Ascending aorta (tissue), 2 donors: ENCODE measurements at regions not wholly inside any gene's neighbourhood (a gene's known extent, or its start where the extent isn't known, plus 50 kb on each side); places are given as distances from the start of the nearest gene placed in this dataset.

Experiments
- DNase-seq, 2 donors: peaks; one replicate each; pipeline ENCODE4 v3.0.0-alpha.2; 2019; ENCODE audit warnings: low spot score in 2 of 2
- H3K27ac ChIP-seq, 2 donors: fragments of 200-600 bp; sonication (generic); one replicate each; pipeline ENCODE4 v1.5.1; 2016 to 2017; ENCODE audit warnings: mild to moderate bottlenecking in 1 of 2
- H3K27me3 ChIP-seq: fragments of 200-600 bp; sonication (generic); one replicate; pipeline ENCODE4 v1.5.1; 2017
- H3K36me3 ChIP-seq, 2 donors: fragments of 200-600 bp; sonication (generic); one replicate each; pipeline ENCODE4 v1.5.1; 2016
- H3K4me1 ChIP-seq, 2 donors: fragments of 200-600 bp; sonication (generic); one replicate each; pipeline ENCODE4 v1.5.1; 2016 to 2017; ENCODE audit warnings: mild to moderate bottlenecking in 1 of 2
- H3K4me3 ChIP-seq, 2 donors: fragments of 200-600 bp; sonication (generic); one replicate each; pipeline ENCODE4 v1.5.1; 2016 to 2017; ENCODE audit warnings: mild to moderate bottlenecking in 1 of 2
- H3K9me3 ChIP-seq, 2 donors: fragments of 200-600 bp; sonication (generic); one replicate each; pipeline ENCODE4 v1.5.1; 2016
- intact Hi-C: fragments of 100-400 bp; cut with DNase I; formaldehyde crosslinking; loops from one replicate; pipeline ENCODE4 v1.15.1; 2023
- TF ChIP-seq, protein P1 (sequence below), 3 experiments: fragments of 200-600 bp in 2 of 3; fragments of 450-650 bp in 1 of 3; sonication (generic) in 2 of 3; IDR thresholded peaks; one replicate each; pipeline ENCODE4 v1.5.1; 2016 to 2019; ENCODE audit warnings: antibody characterized with exemption in 3 of 3, mild to moderate bottlenecking in 1 of 3, moderate library complexity in 1 of 3

DNA sequence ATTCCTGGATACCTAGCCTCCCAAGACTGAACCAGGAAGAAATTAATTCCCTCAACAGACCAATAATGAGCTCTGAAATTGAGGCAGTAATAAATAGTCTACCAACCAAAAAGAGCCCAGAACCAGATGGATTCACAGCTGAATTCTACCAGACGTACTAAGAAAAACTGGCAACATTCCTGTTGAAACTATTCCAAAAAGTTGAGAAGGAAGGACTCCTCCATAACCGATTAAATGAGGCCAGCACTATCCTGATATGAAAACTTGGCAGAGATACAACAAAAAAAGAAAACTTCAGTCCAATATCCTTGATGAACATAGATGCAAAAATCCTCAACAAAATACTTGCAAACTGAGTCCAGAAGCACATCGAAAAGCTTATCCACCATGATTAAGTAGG is 392.5 kb upstream of the GRAMD2B start:
- no peak for DNase-seq
- no peak overlapping the region for H3K27ac ChIP-seq
- H3K4me3 ChIP-seq: no peak overlapping the region
- H3K4me1 ChIP-seq: no peaks in the 10 kb centered on the region
- peaks cover 3 to 8% of the 10 kb centered on the region in 2 donors for H3K9me3 ChIP-seq
- H3K27me3 ChIP-seq: no peaks in the 10 kb centered on the region
- no peaks in the 10 kb centered on the region for H3K36me3 ChIP-seq
- intact Hi-C loops: no loop called here
- TF ChIP-seq, protein P1, sequence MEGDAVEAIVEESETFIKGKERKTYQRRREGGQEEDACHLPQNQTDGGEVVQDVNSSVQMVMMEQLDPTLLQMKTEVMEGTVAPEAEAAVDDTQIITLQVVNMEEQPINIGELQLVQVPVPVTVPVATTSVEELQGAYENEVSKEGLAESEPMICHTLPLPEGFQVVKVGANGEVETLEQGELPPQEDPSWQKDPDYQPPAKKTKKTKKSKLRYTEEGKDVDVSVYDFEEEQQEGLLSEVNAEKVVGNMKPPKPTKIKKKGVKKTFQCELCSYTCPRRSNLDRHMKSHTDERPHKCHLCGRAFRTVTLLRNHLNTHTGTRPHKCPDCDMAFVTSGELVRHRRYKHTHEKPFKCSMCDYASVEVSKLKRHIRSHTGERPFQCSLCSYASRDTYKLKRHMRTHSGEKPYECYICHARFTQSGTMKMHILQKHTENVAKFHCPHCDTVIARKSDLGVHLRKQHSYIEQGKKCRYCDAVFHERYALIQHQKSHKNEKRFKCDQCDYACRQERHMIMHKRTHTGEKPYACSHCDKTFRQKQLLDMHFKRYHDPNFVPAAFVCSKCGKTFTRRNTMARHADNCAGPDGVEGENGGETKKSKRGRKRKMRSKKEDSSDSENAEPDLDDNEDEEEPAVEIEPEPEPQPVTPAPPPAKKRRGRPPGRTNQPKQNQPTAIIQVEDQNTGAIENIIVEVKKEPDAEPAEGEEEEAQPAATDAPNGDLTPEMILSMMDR (IDR thresholded peaks at IDR 0.05): no peak

DNA sequence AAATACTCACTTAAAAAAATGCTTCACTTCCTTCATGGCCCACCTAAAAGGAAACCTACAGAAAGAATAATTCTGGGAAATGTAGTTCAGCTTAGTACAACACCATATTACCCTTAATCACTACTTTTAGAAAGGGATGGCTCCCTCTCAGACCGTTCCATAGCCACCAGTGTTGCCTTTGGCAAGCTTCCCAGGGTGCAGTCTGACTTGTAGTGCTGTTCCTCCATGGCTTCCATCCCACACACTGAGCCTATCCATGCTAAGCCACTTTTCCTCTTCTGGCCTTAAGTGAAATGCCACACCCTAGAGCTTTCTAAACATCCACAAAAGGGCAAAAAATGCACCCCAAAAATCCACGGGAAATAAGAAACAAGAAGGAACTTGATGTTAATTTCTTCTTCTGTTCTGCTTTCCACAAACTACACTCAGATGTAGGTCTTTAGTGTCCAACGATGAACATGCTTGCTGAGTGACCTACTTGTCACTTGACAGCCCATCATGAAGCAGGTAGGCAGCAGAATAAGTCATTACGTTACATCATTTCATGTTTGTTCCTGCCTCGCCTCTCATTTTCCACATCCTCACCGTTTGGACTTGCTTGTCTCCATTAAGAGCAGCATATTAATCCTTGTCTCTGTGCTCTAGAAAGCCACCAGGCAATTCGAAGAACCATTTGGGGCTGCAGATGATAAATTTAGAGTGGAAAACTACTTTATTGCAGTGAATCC is 391.1 kb upstream of the GRAMD2B start:
- H3K36me3 ChIP-seq: no peaks in the 10 kb centered on the region
- no peak overlapping the region for H3K4me3 ChIP-seq
- H3K9me3 ChIP-seq: peaks cover 3 to 8% of the 10 kb centered on the region in 2 donors
- H3K27me3 ChIP-seq: no peaks in the 10 kb centered on the region
- intact Hi-C loops: no loop called here
- no peak overlapping the region for H3K27ac ChIP-seq
- no peak for DNase-seq
- no peaks in the 10 kb centered on the region for H3K4me1 ChIP-seq
- TF ChIP-seq, protein P1 (IDR thresholded peaks at IDR 0.05): no peak

DNA sequence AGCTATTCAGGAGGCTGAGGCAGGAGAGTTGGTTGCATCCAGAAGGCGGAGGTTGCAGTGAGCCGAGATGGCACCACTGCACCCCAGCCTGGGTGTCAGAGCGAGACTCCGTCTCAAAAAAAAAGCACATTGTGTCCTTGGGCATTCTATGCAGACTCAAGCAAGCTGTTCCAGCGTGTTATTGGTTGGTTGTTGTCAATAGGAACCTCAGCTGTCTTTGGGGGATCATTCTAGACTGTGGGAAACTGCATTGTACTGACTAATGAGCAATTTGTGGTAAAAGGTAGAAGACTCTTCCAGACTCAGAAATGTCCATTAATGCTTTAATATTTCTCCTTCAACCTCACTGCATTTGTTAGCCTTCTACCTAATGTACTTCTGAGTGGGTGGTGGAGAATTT is 379.5 kb upstream of the GRAMD2B start:
- H3K27me3 ChIP-seq: no peaks in the 10 kb centered on the region
- no peaks in the 10 kb centered on the region for H3K9me3 ChIP-seq
- no peaks in the 10 kb centered on the region for H3K4me1 ChIP-seq
- no peak overlapping the region for H3K4me3 ChIP-seq
- intact Hi-C loops: no loop called here
- TF ChIP-seq, protein P1 (IDR thresholded peaks at IDR 0.05): no peak
- no peak for DNase-seq
- H3K36me3 ChIP-seq: no peaks in the 10 kb centered on the region
- no peak overlapping the region for H3K27ac ChIP-seq

DNA sequence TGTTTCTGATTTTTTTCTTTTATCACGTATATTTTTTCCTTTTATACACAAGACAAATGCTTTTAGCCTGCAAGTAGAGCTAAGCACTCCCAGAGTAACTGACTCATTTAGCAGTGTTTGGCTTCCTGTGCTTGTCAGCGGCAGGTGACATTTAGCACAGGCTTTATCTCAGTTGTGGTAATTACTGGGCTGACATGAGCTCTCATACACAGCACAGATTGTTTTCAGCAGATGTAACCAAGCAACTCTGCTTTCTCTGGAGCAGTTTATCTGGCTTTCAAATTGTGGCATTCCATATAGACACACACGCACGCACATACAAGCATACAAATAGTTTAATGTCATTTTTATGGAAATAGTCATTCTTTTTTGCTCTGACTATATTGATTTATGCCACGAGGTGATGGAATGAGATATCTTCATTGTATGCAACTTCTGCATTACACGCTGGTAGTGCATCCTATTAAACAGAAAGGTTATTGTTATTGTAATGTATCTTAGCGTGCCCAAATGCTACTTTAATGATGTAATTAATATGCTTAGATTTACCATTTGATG is 379.0 kb upstream of the GRAMD2B start:
- intact Hi-C loops: no loop called here
- Histone ChIP-seq H3K36me3 (no peaks in the 10 kb centered on the region), H3K27ac (no peak overlapping the region), H3K4me3 (no peak overlapping the region), H3K9me3 (no peaks in the 10 kb centered on the region), H3K4me1 (no peaks in the 10 kb centered on the region), H3K27me3 (no peaks in the 10 kb centered on the region)
- DNase-seq: no peak
- TF ChIP-seq, protein P1 (IDR thresholded peaks at IDR 0.05): no peak

DNA sequence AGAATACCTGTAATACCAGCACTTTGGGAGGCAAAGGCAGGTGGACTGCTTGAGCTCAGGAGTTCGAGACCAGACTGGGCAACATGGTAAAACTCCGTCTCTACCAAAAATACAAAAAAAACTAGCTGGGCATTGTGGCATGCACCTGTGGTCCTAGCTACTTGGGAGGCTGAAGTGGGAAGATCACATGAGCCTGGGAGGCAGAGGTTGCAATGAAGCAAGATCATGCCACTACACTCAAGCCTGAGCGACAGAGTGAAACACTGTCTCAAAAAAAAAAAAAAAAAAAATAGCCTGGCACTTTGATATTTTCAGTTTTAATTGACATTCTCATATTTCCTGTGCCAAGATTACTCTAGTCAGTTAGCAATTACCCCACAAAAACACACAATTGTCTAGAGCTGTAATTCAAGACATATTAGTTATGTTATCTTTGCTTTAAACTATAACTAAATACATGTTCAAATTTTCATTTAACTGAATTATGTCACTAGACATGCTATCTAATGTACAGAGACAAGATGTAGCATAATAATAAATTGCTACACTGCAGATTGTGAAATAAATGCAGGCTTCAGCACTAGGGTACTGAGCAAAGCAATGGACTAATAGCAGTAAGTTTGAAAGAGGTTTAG is 378.2 kb upstream of the GRAMD2B start:
- intact Hi-C loops: no loop called here
- H3K36me3 ChIP-seq: no peaks in the 10 kb centered on the region
- no peak overlapping the region for H3K27ac ChIP-seq
- H3K27me3 ChIP-seq: no peaks in the 10 kb centered on the region
- DNase-seq: no peak
- no peaks in the 10 kb centered on the region for H3K9me3 ChIP-seq
- TF ChIP-seq, protein P1 (IDR thresholded peaks at IDR 0.05): no peak
- no peak overlapping the region for H3K4me3 ChIP-seq
- H3K4me1 ChIP-seq: no peaks in the 10 kb centered on the region
